HG03520 (cell line): ENCODE measurements at regions not wholly inside any gene's neighbourhood (a gene's known extent, or its start where the extent isn't known, plus 50 kb on each side); places are given as distances from the start of the nearest gene placed in this dataset.
"Not testable (repeated sequence)": the region's sequence is repeated elsewhere in the genome, so short reads cannot be mapped to it uniquely, and the experiment has no call there.

ENCODE experiments used
- ATAC-seq: cut with Tn5 transposase; IDR thresholded peaks from one replicate; pipeline ENCODE4 v1.9.1; 2021; ENCODE audit warnings: mild to moderate bottlenecking, moderate library complexity; ENCODE audit not compliant: unreplicated experiment

DNA sequence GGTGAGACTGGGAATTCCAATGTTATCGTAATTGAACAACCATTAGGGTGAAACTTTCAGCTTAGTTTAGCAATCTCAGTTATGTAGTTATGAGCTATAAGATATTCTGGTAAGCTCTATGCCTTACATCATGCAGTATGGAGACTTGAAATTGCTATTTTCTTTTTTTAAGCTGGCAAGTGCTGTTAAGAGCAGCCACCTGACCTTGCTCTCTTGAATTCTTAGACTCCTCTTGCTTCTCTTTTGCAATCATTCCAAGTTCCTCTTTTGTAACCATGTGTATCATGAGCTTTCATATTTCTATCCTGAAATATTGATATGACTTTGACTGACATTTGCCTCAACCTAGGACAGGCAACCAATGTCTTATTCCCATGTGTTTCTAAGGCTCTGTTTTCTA, 446.3 kb upstream of the SLC35B3 start:
- no peak for ATAC-seq

DNA sequence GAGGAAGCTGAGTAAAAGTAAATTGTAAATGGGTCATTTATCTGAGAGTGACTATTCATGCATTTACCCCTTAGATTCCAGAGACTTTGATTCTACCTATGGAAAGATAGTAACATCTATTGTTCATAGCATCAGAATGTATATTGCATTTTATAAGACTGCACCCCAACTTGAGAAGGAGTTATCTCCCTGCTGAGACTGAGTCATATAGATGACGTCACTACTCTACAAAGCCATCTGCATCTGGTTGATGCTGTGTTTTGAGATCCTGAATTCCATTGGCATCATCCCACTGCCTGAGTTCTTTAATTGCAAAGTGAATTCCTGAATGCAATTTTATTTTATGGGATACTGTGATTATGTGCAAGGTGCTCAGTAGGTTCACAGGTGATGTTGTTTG, 444.0 kb upstream of the SLC35B3 start:
- no peak for ATAC-seq

DNA sequence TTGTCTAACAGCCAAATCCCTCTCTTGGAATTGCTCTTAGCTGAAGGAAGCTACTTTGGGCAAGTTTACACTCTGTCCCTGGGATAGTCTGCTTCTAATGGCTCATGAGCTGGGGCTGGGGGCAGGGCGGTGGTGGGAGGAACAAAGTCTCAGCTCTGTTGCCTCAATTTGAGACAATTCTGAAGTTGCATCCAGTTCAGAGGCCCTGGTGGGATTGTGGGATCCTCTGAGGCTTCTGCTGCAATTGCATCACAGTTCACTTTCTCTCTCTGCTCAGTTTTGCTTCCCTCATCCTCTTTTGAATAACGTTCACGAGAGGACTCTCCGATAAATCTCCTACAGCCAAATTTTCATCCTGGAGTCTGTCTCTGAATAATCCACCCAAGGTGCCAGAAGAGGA, 440.6 kb upstream of the SLC35B3 start:
- ATAC-seq: no peak

GRCh38 chr6:8872589-8872988, 437.2 kb upstream of the SLC35B3 start:
- ATAC-seq: no peak

- no peak for ATAC-seq
Measured at GRCh38 chr6:8865451-8865850, 430.1 kb upstream of the SLC35B3 start.

GRCh38 chr6:8860671-8861070, 425.3 kb upstream of the SLC35B3 start:
- no peak for ATAC-seq

DNA sequence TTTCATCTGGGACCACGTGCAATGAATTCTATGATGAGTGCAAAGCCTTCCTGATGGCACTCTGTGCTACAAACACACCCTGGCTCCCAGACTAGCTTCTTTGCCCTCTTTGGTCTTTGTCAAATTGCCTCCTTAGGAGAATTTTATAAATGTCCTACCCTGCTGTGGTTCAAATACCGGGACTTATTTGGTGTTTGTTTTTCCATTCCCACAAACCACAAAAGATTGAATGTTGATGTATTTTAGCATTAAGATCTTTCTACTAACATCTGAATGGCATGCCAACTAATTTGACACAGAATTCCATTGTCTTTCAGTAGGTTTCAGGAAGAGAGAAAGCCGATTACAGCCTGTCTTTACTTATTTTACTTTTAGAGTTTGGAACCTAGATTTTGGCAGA, 424.2 kb upstream of the SLC35B3 start:
- no peak for ATAC-seq

DNA sequence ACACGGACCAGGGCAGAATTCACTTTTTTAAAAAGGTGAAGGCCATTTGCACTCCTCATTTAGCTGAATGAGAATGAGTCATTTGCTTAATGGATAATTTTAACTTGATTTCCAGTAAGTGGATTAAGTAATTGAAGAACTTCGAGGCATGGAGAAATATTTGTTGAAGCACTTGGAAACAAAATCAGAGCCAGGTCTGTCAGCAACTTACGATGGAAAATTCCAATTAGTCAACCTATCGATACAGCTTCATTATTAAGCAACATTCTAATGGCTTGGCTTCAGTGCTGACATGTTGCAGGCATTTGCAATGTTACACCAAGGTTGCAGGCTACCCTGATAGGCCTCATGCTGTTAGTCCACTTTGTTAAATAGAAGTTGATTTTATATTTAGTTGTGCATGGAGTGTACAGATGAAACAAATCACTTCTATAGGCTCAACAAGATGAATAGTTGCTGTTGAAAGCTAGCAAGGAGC, 423.5 kb upstream of the SLC35B3 start:
- ATAC-seq: no peak

- no peak for ATAC-seq
Measured at GRCh38 chr6:8857160-8857559, 421.8 kb upstream of the SLC35B3 start.

GRCh38 chr6:8855411-8855810, 420.1 kb upstream of the SLC35B3 start:
- no peak for ATAC-seq

- ATAC-seq: no peak
Measured at GRCh38 chr6:8852332-8852731, 417.0 kb upstream of the SLC35B3 start.

DNA sequence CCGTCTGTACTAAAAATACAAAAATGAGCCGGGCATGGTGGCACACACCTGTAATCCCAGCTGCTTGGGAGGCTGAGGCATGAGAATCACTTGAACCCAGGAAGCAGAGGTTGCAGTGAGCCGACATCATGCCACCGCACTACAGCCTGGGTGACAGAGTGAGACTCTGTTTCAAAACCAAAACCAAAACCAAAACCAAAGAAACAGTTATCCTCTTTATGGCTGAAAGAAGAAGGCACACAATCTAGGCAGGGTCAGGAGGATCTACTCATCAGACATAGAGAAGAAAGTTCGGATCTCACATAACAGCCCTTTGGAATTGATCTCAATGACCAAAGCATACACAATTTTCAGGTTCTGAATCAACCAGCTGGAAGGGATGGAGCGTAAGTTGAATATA, 411.3 kb upstream of the SLC35B3 start:
- ATAC-seq: not testable (repeated sequence)

GRCh38 chr6:8845690-8846089, 410.3 kb upstream of the SLC35B3 start:
- ATAC-seq: no peak

- ATAC-seq: no peak
Measured at GRCh38 chr6:8844968-8845367, 409.6 kb upstream of the SLC35B3 start.

- no peak for ATAC-seq
Measured at GRCh38 chr6:8839626-8840025, 404.3 kb upstream of the SLC35B3 start.

DNA sequence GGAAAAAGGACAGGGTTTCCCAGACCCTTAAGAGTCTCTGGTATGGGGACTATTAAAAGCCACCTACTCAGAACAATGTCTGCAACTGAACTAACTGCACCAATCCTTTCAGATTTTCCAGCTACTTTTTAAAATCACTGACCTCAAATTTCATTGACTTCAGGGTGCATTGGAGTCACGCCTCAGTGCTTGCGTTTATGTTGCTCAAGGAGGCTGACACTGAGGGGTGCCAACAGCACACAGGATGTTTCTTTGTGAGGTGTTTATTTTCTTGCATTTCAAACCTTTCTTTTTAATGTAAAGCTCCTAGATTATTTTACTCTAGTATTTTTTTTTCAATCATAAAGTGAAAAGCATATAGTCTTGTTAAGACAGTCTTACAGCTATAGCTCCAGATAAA, 402.0 kb upstream of the SLC35B3 start:
- ATAC-seq: no peak

DNA sequence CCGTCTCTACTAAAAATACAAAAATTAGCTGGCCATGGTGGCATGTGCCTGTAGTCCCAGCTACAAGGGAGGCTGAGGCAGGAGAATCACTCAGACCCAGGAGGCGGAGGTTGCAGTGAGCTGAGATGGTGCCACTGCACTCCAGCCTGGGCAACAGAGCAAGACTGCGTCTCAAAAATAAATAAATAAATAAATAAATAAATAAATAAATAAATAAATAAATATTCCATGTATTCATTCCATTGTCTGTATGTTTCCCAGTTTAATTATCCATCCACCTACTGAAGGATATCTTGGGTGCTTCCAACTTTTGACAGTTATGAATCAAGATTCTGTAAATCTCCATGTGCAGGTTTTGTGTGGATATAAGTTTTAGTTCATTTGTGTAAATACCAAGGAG, 397.4 kb upstream of the SLC35B3 start:
- ATAC-seq: not testable (repeated sequence)

GRCh38 chr6:8831366-8832152, 396.2 kb upstream of the SLC35B3 start:
- ATAC-seq: no peak

DNA sequence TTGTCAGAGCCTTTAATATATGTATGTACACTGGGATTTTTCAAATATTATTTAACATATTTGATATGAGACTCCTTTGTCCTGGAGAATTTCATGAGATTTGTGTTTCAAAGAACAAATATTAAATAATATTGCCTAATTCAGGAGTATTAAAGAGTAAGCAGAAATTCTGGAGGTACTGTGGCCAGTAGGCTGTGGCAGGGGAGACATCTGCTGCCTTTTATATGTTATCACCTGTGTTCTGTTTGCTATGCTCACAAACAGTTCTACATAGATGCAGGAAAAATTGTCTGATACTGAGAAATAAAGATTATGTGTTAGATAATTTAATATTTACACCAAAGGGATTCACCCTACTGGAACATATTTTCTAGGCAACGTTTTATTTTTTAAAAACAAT, 395.4 kb upstream of the SLC35B3 start:
- ATAC-seq: no peak

- ATAC-seq: no peak
Measured at GRCh38 chr6:8829796-8830195, 394.5 kb upstream of the SLC35B3 start.

DNA sequence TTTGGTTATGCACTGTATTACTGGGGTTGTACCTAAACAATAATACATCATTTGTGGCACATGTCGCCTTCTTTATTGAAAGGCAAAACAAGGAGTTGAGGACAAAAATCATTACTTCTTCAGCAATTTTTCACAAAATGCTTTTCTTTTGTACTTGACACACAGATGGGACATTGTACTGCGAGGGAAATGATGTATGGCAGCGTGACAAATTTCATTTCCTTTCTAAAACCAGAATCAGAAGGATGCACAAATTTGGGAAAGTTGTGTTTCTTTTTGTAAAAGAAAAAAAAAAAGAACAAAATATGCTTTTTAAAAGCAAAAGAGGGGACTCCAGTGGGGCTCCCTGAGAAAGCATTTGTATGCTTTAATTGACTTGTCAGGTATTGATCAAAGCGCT, 394.0 kb upstream of the SLC35B3 start:
- no peak for ATAC-seq

DNA sequence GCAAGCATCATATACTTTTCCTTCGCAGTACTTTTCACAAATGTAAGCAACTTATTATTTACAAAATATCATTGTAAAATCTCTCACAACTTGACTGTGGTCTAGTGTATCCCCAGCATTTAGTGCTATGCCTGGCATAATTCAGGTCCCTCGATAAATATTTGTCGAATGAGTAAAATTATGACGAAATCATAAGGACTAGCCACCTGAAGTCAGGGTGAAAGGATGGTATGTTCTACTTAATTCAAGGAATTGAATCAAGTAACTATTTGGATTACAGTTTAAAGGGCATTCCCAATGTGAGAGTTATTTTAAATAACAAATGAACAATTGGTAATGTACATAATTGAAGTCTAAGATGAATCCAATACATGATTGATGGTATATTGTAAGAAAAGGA, 393.0 kb upstream of the SLC35B3 start:
- ATAC-seq: no peak

- no peak for ATAC-seq
Measured at GRCh38 chr6:8825726-8826125, 390.4 kb upstream of the SLC35B3 start.
